Neural cell (in vitro differentiated cells): ENCODE measurements at regions not wholly inside any gene's neighbourhood (a gene's known extent, or its start where the extent isn't known, plus 50 kb on each side); places are given as distances from the start of the nearest gene placed in this dataset.

Experiments
- H2AFZ ChIP-seq: fragments of 200-600, 300-800 bp; sonication (generic), shearing (Covaris generic); 2 replicates; pipeline ENCODE4 v1.6.0; 2014; ENCODE audit warnings: low read depth, mild to moderate bottlenecking, antibody characterized with exemption, low read length, moderate library complexity
- H3F3A ChIP-seq: fragments of 200-600 bp; shearing (Covaris generic); 2 replicates; pipeline ENCODE4 v1.6.1; 2016; ENCODE audit warnings: mild to moderate bottlenecking, moderate library complexity, mixed read lengths, antibody characterized with exemption, low read length; ENCODE audit not compliant: insufficient read depth, poor library complexity, severe bottlenecking
- H3K27ac ChIP-seq: fragments of 200-600, 300-800 bp; sonication (generic), shearing (Covaris generic); 2 replicates; pipeline ENCODE4 v1.5.1; 2014; ENCODE audit warnings: mild to moderate bottlenecking, low read length, moderate library complexity
- H3K27me3 ChIP-seq: fragments of 300-800, 200-600 bp; sonication (generic), shearing (Covaris generic); 2 replicates; pipeline ENCODE4 v1.6.0; 2014; ENCODE audit warnings: mild to moderate bottlenecking, low read depth, low read length, moderate library complexity; ENCODE audit not compliant: insufficient read depth
- H3K36me3 ChIP-seq: fragments of 300-800, 200-600 bp; sonication (generic), shearing (Covaris generic); 2 replicates; pipeline ENCODE4 v1.5.1; 2014; ENCODE audit warnings: mild to moderate bottlenecking, antibody characterized with exemption, low read length, moderate library complexity; ENCODE audit not compliant: insufficient read depth
- H3K4me2 ChIP-seq: fragments of 300-800, 200-600 bp; sonication (generic), shearing (Covaris generic); 2 replicates; pipeline ENCODE4 v1.6.0; 2014; ENCODE audit warnings: mild to moderate bottlenecking, low read length
- H3K4me3 ChIP-seq: fragments of 300-800, 200-600 bp; sonication (generic), shearing (Covaris generic); 2 replicates; pipeline ENCODE4 v1.5.1; 2014; ENCODE audit warnings: mild to moderate bottlenecking, low read length, moderate library complexity
- H3K79me2 ChIP-seq: fragments of 200-600 bp; shearing (Covaris generic); replicated peaks from 2 replicates; pipeline ENCODE4 v1.6.0; 2014; ENCODE audit warnings: mild to moderate bottlenecking, low read length, moderate library complexity; ENCODE audit not compliant: insufficient read depth
- H3K9ac ChIP-seq: fragments of 300-800, 200-600 bp; sonication (generic), shearing (Covaris generic); 2 replicates; pipeline ENCODE4 v1.6.1; 2016; ENCODE audit warnings: mild to moderate bottlenecking, low read length, mixed read lengths
- H3K9me2 ChIP-seq: fragments of 200-600 bp; shearing (Covaris generic); 2 replicates; pipeline ENCODE4 v1.6.1; 2016; ENCODE audit warnings: mild to moderate bottlenecking, low read length, mixed read lengths; ENCODE audit not compliant: insufficient read depth
- H3K9me3 ChIP-seq: fragments of 200-600, 300-800 bp; sonication (generic), shearing (Covaris generic); 2 replicates; pipeline ENCODE4 v1.6.1; 2016; ENCODE audit warnings: mild to moderate bottlenecking, mixed run types, low read length, moderate library complexity, mixed read lengths
- H4K20me1 ChIP-seq: fragments of 200-600 bp; shearing (Covaris generic); 2 replicates; pipeline ENCODE4 v1.6.1; 2016; ENCODE audit warnings: mild to moderate bottlenecking, mixed run types; ENCODE audit not compliant: insufficient read depth
- EP300 ChIP-seq: fragments of 450-650 bp; conservative IDR thresholded peaks from 2 replicates; pipeline ENCODE4 v1.6.1; 2014; ENCODE audit warnings: antibody characterized with exemption, mild to moderate bottlenecking, moderate library complexity; ENCODE audit not compliant: poor library complexity, severe bottlenecking
- EZH2 ChIP-seq: fragments of 200-600, 300-800 bp; shearing (Covaris generic), sonication (generic); IDR thresholded peaks from 2 replicates; pipeline ENCODE4 v1.6.1; 2014; ENCODE audit warnings: antibody characterized with exemption, low read length, borderline replicate concordance, mild to moderate bottlenecking; ENCODE audit not compliant: insufficient read depth, poor library complexity, severe bottlenecking
- MXI1 ChIP-seq: fragments of 450-650 bp; conservative IDR thresholded peaks from 2 replicates; pipeline ENCODE4 v1.6.1; 2014; ENCODE audit warnings: antibody characterized with exemption, mild to moderate bottlenecking; ENCODE audit not compliant: poor library complexity, severe bottlenecking
- POLR2AphosphoS5 ChIP-seq: IDR thresholded peaks from 2 replicates; pipeline ENCODE4 v1.6.1; 2012
- RAD21 ChIP-seq: fragments of 450-650 bp; conservative IDR thresholded peaks from 2 replicates; pipeline ENCODE4 v1.6.1; 2014; ENCODE audit warnings: antibody characterized with exemption, mild to moderate bottlenecking, moderate library complexity
- SMC3 ChIP-seq: fragments of 450-650 bp; conservative IDR thresholded peaks from 2 replicates; pipeline ENCODE4 v1.6.1; 2014; ENCODE audit warnings: antibody characterized with exemption, mild to moderate bottlenecking, moderate library complexity; ENCODE audit not compliant: poor library complexity
- TAF1 ChIP-seq: IDR thresholded peaks from 2 replicates; pipeline ENCODE4 v1.6.1; 2012; ENCODE audit warnings: low read depth
- TF ChIP-seq, protein P1 (sequence below): IDR thresholded peaks from 2 replicates; pipeline ENCODE4 v1.6.1; 2012; ENCODE audit warnings: borderline replicate concordance
- TF ChIP-seq, protein P2 (sequence below): fragments of 450-650 bp; IDR thresholded peaks from 2 replicates; pipeline ENCODE4 v1.5.1; 2014; ENCODE audit warnings: antibody characterized with exemption, mild to moderate bottlenecking, moderate library complexity; ENCODE audit not compliant: poor library complexity, severe bottlenecking

DNA sequence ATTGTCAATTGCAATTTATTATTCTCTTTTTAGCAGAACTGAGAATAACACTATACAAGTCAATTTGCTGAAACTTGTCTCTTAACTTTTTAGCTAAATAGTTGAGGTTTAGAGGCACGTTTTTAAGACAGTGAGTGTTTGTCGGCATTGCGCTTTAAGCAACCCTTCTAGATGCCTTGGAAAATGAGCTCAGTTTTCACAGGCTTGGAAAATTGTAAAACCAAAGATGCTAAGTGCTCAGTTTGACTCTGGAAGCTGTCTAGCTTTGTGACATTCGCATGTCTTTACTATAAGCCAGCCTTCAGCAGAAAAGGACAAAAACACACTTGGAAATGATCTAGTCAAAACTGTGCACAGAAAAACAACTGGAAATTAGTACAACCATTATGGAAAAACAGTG lies 500.4 kb downstream of the NEBL start:
- no peak for TF ChIP-seq EZH2
- no peak for TF ChIP-seq SMC3
- no peak for TF ChIP-seq POLR2AphosphoS5
- TF ChIP-seq EP300, result no peak
- TF ChIP-seq TAF1, result no peak
- TF ChIP-seq MXI1, result no peak
- TF ChIP-seq, protein P1, sequence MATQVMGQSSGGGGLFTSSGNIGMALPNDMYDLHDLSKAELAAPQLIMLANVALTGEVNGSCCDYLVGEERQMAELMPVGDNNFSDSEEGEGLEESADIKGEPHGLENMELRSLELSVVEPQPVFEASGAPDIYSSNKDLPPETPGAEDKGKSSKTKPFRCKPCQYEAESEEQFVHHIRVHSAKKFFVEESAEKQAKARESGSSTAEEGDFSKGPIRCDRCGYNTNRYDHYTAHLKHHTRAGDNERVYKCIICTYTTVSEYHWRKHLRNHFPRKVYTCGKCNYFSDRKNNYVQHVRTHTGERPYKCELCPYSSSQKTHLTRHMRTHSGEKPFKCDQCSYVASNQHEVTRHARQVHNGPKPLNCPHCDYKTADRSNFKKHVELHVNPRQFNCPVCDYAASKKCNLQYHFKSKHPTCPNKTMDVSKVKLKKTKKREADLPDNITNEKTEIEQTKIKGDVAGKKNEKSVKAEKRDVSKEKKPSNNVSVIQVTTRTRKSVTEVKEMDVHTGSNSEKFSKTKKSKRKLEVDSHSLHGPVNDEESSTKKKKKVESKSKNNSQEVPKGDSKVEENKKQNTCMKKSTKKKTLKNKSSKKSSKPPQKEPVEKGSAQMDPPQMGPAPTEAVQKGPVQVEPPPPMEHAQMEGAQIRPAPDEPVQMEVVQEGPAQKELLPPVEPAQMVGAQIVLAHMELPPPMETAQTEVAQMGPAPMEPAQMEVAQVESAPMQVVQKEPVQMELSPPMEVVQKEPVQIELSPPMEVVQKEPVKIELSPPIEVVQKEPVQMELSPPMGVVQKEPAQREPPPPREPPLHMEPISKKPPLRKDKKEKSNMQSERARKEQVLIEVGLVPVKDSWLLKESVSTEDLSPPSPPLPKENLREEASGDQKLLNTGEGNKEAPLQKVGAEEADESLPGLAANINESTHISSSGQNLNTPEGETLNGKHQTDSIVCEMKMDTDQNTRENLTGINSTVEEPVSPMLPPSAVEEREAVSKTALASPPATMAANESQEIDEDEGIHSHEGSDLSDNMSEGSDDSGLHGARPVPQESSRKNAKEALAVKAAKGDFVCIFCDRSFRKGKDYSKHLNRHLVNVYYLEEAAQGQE, result no peak
- TF ChIP-seq, protein P2, sequence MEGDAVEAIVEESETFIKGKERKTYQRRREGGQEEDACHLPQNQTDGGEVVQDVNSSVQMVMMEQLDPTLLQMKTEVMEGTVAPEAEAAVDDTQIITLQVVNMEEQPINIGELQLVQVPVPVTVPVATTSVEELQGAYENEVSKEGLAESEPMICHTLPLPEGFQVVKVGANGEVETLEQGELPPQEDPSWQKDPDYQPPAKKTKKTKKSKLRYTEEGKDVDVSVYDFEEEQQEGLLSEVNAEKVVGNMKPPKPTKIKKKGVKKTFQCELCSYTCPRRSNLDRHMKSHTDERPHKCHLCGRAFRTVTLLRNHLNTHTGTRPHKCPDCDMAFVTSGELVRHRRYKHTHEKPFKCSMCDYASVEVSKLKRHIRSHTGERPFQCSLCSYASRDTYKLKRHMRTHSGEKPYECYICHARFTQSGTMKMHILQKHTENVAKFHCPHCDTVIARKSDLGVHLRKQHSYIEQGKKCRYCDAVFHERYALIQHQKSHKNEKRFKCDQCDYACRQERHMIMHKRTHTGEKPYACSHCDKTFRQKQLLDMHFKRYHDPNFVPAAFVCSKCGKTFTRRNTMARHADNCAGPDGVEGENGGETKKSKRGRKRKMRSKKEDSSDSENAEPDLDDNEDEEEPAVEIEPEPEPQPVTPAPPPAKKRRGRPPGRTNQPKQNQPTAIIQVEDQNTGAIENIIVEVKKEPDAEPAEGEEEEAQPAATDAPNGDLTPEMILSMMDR, result no peak
- TF ChIP-seq RAD21, result no peak
- H3K27ac ChIP-seq, result no peak overlapping the region
- H3K4me3 ChIP-seq, result no peak overlapping the region
- no peak overlapping the region for H2AFZ ChIP-seq
- no peaks in the 10 kb centered on the region for H3K9me3 ChIP-seq
- no peaks in the 10 kb centered on the region for H4K20me1 ChIP-seq
- no peaks in the 10 kb centered on the region for H3F3A ChIP-seq
- no peaks in the 10 kb centered on the region for H3K27me3 ChIP-seq
- no peaks in the 10 kb centered on the region for H3K79me2 ChIP-seq
- H3K9me2 ChIP-seq, result no peaks in the 10 kb centered on the region
- no peak overlapping the region for H3K4me2 ChIP-seq
- no peak overlapping the region for H3K9ac ChIP-seq
- no peaks in the 10 kb centered on the region for H3K36me3 ChIP-seq

DNA sequence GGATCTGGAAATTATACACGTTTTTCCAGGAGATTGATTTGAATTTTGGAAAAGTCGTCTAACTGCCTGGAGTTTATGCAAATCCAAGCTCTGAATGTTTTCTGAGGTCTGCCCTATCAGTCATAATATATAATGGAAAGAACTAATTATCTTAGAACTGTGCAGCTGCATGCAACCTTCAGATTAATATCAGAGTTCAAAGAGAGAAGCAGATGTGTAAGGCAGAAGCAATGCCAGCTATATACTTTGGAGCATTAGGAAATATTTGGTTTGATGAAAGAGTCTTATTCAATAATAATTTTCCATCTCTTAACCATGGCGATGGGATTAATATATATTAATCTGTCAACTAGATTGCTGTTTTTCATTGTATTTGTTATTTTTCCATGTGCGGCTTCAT lies 500.9 kb downstream of the NEBL start:
- H4K20me1 ChIP-seq, result no peaks in the 10 kb centered on the region
- no peak overlapping the region for H3K4me2 ChIP-seq
- no peak overlapping the region for H3K4me3 ChIP-seq
- H3K36me3 ChIP-seq, result no peaks in the 10 kb centered on the region
- TF ChIP-seq TAF1 (no peak), EZH2 (no peak), SMC3 (no peak), MXI1 (no peak), EP300 (no peak), POLR2AphosphoS5 (no peak), RAD21 (no peak)
- TF ChIP-seq, protein P2, result no peak
- TF ChIP-seq, protein P1, result no peak
- no peak overlapping the region for H3K9ac ChIP-seq
- H3K9me3 ChIP-seq, result no peaks in the 10 kb centered on the region
- H3F3A ChIP-seq, result no peaks in the 10 kb centered on the region
- H3K27me3 ChIP-seq, result no peaks in the 10 kb centered on the region
- H3K79me2 ChIP-seq, result no peaks in the 10 kb centered on the region
- H2AFZ ChIP-seq, result no peak overlapping the region
- H3K27ac ChIP-seq, result no peak overlapping the region
- no peaks in the 10 kb centered on the region for H3K9me2 ChIP-seq
